Keratinocyte (primary cell): ENCODE measurements at regions not wholly inside any gene's neighbourhood (a gene's known extent, or its start where the extent isn't known, plus 50 kb on each side); places are given as distances from the start of the nearest gene placed in this dataset.

Source experiments
- EZH2 ChIP-seq: IDR thresholded peaks from one replicate; pipeline ENCODE4 v1.6.1; 2012; ENCODE audit warnings: inconsistent platforms, mild to moderate bottlenecking, low read length, moderate library complexity
- TF ChIP-seq, protein P1 (sequence below), 3 experiments: IDR thresholded peaks in 1 of 3; conservative IDR thresholded peaks in 1 of 3; optimal IDR thresholded peaks in 1 of 3; 2 replicates in 2 of 3; 3 replicates in 1 of 3; pipeline versions ENCODE3 to v1.5.1; 2011; ENCODE audit warnings: low read length in 3 of 3, mild to moderate bottlenecking in 3 of 3, moderate library complexity in 2 of 3, control low read depth in 1 of 3, inconsistent platforms in 1 of 3; ENCODE audit not compliant: insufficient read depth in 2 of 3; ENCODE audit errors: extremely low read depth in 1 of 3

DNA sequence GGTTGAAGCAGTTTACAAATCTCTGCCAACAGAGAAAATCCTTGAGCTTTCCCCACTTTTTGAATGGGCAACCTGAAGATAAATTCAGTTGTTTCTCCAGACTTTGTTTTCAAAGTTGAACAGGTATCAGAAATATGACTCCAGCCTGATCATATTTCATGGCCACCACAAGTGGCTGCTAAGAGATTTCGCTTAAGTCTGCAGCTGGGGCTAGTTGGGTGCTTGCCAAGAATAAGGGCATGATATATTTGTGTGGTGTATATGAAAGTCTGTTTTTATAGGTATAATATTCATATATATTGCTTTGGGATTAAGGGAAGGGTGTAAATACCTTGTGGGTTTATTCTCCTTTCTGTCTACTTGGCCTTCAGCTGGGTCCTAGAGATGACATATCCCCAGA lies 168.4 kb upstream of the GDNF start:
- TF ChIP-seq, protein P1, sequence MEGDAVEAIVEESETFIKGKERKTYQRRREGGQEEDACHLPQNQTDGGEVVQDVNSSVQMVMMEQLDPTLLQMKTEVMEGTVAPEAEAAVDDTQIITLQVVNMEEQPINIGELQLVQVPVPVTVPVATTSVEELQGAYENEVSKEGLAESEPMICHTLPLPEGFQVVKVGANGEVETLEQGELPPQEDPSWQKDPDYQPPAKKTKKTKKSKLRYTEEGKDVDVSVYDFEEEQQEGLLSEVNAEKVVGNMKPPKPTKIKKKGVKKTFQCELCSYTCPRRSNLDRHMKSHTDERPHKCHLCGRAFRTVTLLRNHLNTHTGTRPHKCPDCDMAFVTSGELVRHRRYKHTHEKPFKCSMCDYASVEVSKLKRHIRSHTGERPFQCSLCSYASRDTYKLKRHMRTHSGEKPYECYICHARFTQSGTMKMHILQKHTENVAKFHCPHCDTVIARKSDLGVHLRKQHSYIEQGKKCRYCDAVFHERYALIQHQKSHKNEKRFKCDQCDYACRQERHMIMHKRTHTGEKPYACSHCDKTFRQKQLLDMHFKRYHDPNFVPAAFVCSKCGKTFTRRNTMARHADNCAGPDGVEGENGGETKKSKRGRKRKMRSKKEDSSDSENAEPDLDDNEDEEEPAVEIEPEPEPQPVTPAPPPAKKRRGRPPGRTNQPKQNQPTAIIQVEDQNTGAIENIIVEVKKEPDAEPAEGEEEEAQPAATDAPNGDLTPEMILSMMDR (optimal IDR thresholded peaks at IDR 0.05 in 1 of 3, IDR thresholded peaks at IDR 0.05 in 1 of 3, conservative IDR thresholded peaks at IDR 0.05 in 1 of 3; ENCODE audit: extremely low read depth in 1 of 3, insufficient read depth in 2 of 3, low read length in 3 of 3): no peak
- TF ChIP-seq EZH2: no peak
